Lung microvascular endothelial cell (primary cell): ENCODE measurements at regions not wholly inside any gene's neighbourhood (a gene's known extent, or its start where the extent isn't known, plus 50 kb on each side); places are given as distances from the start of the nearest gene placed in this dataset.
"Not testable (repeated sequence)": the region's sequence is repeated elsewhere in the genome, so short reads cannot be mapped to it uniquely, and the experiment has no call there.

Source experiments
- DNase-seq, 2 donors: peaks; one replicate each; pipeline versions ENCODE4 v3.0.0 to v3.0.0-alpha.2; 2010; ENCODE audit warnings: low read depth in 2 of 2

- no peak for DNase-seq
Measured at GRCh38 chr7:142503036-142503435, 245.2 kb upstream of the PRSS58 start.

- DNase-seq = no peak
Measured at GRCh38 chr7:142501434-142501833, 243.6 kb upstream of the PRSS58 start.

GRCh38 chr7:142500366-142500765 is 242.5 kb upstream of the PRSS58 start:
- no peak for DNase-seq

DNA sequence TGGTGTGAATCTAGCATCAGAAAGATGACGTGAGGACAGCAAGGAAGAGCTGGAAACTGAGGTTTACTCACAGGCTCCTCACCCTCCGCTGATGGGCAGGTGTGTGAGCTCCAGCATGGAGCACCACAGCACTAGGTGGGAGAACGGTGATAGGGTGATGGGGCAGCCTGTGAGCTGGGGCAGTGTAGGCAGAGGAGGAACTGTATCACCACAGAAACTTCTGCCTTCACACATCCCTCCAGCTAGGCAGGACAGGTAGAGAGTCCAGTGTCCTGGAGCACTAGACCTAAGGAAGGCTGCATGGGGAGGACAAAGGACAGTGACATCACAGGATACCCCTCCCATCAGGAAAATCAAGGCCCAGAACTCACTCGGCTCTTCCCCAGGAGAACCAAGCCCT is 241.8 kb upstream of the PRSS58 start:
- no peak for DNase-seq

- DNase-seq = no peak
Measured at GRCh38 chr7:142498364-142498763, 240.5 kb upstream of the PRSS58 start.

DNA sequence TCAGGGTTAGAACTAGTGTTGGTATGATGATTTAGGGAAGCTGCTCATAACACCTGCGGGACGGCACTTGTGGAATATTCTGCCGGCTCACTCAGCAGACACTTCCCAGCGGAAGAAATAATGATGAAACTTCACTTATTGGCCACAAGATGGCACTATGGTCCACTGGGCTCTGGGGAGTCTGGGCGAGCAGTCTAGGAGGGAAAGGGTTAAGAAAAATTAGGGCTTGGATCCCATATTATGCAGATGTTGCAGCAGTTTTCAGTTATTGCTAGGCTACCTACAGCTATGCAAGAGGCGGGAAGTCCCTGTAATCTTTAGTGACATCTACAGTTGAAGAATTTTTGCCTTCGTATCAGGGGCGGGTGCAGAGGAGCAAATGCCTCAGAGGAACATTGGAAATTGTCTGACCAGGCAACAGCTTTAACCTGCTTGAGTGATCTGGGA is 238.7 kb upstream of the PRSS58 start:
- peak; percentile 43 to 48 for DNase-seq

GRCh38 chr7:142495879-142496278 is 238.0 kb upstream of the PRSS58 start:
- not testable (repeated sequence) for DNase-seq

DNA sequence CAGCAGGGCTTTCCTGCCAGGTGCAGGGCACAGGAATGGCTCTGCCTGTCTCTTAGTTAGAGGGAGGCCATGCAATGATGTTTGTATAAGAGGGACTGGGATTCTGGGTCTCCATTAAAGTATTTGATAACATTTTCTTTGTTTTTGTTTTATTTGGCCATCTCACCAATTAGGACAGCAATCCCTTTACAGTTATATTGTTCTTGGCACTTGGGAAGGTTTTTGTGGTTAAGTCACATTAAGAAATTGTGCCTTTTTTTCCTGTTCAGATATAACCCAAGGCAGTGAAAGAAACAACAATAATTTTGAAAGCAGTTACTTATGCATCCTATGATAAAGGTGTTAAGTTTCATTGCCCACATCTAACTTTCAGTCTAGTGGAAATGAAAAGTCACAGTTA is 237.4 kb upstream of the PRSS58 start:
- not testable (repeated sequence) for DNase-seq

DNA sequence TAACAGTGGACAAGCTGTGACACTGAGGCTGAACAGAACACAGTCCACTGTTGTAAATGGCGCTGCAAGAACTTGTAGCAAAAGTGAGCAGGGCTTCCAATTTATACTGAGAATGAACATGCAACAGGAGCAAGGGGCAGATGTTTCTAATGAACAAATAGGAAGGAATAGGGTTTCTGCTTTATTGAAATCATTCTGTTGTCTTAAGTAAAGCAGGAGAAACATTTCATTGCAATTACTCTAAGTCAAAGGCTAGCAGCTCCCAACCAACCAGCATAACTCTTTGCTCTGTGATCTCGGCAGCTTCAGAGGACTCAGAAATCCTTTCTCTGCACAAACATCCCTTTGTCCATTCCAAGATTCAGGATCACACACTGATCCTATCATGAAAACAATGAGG is 236.2 kb upstream of the PRSS58 start:
- no peak for DNase-seq

GRCh38 chr7:142488842-142489241 is 231.0 kb upstream of the PRSS58 start:
- no peak for DNase-seq

DNA sequence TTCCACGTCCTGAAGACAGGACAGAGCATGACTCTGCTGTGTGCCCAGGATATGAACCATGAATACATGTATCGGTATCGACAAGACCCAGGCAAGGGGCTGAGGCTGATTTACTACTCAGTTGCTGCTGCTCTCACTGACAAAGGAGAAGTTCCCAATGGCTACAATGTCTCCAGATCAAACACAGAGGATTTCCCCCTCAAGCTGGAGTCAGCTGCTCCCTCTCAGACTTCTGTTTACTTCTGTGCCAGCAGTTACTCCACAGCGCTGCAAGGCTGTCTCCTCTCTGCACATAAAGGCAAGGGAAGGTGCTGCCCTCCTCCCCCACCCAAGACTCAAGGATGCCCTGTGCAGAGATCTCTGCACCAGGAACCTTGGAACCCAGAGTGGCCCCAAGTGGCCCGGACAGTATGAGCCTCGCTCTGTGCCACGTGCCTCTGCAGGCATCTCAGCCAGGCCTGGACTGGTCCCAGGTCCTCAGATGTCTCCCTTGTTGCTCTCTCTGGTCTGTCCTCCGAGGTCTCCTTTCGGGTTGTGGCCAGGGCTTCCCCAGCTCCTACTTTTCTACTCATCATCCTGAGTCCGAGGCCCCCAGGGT is 230.3 kb upstream of the PRSS58 start:
- no peak for DNase-seq

GRCh38 chr7:142487565-142487964 is 229.7 kb upstream of the PRSS58 start:
- DNase-seq = not testable (repeated sequence)

DNA sequence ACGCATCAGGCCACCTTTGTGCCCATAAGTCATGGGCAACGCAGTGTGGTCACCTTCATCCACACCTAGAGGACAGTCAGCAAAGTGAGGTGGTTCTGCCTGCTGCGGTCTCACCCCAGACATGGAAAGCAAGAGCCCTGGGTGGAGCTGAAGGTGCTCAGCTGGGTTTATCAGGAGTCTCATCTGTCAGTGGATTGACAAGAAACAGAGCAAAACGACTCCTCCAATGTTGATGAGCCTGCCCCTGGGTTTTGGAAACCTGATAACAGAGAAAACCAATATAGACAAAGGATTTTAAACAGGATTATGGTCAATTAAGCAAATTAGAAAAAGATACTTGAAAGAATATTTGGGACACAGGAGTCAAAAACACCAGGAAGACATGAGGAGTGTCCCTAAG is 229.3 kb upstream of the PRSS58 start:
- no peak for DNase-seq

DNA sequence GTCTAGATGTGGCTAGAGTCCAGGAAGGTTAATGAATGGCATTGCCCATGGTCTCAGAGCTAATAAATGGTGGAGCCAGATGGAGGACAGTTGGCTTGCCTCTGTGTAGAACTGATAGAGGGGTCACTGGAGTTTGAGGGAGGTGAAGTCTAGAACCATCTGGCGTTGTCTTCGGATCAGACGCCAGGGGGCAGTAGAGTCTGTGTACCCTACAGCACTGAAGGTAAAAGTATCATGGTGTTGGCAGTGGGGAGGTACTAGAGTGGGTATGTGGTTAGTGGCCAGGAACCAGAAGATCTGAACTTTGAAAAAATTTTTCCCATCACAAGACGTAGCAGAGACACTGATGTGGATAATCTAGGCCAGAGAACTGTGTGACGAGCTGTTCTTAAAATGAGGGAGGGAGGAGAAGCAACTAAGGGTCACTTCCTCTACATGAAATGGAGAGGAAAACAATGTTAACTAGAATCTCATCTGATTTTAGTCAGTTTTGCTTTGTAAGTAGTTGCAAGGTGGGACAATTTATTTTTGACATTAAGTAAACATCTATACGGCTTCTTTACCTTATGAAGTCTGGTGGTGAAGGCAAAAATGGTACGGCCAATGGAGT is 227.9 kb upstream of the PRSS58 start:
- DNase-seq = peak; percentile 11 to 21

DNA sequence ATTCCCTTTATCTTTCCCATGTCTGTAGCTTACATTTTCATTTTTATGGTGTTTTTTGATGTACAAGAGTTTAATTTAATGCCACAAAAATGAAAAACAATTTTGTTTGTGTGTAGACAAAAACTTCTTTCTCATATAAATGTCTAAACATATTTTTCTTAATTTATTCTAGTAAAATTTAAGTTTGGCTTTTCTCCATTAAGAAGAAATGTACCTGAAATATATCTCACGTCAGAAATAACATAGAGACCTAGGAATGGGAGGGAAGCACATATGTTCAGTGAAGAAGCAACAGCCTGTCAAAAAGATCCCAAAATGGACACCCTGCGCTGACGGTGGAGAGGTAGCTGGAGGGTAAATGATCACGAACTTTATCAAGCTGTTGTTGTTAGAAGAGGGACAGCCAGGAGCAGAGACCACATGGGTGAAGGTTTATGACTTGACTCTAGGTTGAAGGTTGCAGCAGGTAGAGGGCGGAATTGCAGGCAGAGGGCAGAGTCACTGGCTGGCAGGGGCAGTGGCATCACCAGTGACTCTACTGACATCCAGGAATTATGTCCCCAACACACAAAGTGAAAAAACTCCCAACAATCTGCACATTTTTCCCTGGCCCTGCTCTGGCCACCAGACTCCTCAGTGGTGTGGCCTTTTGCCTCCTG is 225.9 kb upstream of the PRSS58 start:
- DNase-seq = no peak

DNA sequence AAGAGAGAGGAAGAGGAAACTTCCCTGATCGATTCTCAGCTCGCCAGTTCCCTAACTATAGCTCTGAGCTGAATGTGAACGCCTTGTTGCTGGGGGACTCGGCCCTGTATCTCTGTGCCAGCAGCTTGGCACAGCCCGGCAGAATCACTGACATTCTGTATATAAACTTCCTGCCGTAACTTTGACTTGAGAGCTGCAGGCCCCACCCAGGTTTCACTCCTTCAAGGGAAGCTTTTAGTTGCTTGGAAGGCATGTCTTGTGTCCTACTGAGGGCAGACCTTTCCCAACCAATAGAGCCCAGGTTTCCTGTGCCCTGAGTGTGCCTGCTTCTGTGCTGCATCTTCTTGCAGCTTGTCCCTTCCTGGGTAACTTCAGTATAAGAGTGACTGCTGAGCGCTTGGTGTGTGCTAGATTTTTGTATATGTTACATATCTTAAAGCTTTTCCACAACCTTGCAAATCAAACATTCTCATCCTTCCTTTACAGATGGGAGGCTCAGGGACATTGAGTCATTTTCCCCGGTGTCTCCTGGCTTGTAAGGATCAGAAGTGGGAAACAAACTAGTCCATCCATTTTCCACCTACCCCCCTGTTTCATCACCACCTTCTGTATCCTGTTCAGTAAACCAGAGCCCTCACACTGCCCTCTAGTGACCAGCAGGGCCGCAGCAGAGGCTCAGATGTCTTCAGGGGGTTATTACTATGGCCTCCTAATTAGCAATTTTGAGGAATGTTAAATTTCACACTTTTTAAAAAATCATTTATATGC is 225.2 kb upstream of the PRSS58 start:
- peak; percentile 58 to 69 for DNase-seq

DNA sequence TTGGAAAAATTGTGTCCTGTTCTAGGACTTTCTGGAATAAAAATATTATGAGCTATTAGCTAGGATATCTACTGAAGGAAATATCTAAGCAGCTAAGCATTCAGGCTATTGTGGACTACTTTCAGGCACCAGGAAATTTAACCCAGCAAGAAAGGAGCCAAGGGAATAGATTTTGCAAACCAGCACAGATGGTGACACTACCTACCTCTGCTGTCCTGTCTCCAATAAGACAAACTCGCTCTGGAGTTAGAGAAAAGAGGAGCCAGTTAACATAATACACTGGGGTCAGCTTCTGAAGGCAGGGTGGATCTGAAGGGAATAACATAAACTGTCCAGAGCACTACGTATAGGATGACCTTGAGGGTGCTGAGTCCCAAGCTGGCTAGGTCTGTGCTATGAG is 223.7 kb upstream of the PRSS58 start:
- DNase-seq = no peak

GRCh38 chr7:142478479-142479220 is 220.8 kb upstream of the PRSS58 start:
- peak; percentile 61 to 67 for DNase-seq

DNA sequence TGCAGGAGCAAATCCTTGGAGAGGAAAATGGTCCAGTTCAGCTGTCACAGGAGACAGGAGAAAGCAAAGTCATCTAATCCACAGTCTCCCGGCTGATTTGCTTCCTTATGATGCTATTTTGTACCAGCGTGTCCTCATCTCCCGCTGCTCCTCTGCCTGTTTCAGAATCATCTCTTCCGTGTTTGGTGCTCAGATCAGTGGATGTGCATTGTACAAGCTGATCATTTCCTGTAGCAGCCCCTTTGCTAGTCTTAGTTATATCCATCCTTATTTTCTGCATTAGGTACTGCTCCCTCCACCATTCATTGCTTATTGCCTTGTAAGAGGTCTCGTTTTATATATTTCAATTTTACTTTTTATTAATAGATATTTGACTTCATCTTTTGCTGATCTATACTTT is 219.9 kb upstream of the PRSS58 start:
- DNase-seq = not testable (repeated sequence)

DNA sequence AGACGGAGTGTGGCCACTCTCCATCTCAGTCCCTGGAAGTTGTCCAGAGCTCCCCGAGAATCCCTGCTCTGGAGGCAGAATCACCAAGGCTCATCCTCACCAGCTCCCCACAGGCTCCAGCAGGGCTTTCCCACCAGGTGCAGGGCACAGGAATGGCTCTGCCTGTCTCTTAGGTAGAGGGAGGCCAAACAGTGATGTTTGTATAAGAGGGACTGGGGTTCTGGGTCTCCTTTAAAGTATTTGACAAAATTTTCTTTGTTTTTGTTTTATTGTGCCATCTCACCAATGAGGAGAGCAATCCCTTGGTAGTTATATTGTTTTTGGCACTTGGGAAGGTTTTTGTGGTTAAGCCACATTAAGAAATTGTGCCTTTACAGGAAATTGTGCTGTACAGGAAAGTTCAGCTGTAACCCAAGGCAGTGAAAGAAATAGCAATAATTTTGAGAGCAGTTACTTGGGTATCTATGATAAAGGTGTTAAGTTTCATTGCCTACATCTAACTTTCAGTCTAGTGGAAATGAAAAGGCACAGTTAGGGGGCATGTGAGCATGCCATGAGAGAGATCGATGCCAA is 219.3 kb upstream of the PRSS58 start:
- DNase-seq = no peak

DNA sequence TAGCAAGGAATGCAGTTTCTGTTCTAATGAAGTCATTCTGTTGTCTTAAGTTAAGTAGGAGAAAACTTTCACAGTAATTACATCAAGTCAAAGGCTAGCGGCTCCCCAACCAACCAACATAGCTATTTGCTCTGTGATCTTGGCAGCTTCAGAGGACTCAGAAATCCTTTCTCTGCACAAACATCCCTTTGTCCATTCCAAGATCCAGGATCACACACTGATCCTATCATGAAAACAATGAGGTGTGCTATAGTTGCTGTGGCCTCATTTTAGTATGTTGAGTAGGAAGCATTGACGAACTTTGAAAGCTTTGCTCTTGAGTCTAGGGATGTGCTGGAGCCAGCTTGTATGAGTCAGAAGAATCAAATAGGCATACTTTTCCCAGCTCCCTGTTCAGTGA is 218.2 kb upstream of the PRSS58 start:
- no peak for DNase-seq
